ENCODE measurements at regions not wholly inside any gene's neighbourhood (a gene's known extent, or its start where the extent isn't known, plus 50 kb on each side); places are given as distances from the start of the nearest gene placed in this dataset.
A peak's percentile ranks its signal among the peaks of the same experiment; 100 is the strongest.

GRCh38 chr4:71275570-71275969, 63.2 kb upstream of the SLC4A4 start:
- DNase-seq (ENCODE audit: low read depth), result no peak

- DNase-seq (ENCODE audit: low read depth), result no peak
These were observed 61.5 kb upstream of the SLC4A4 start for GRCh38 chr4:71277353-71277752.

GRCh38 chr4:71283642-71284257, 55.1 kb upstream of the SLC4A4 start:
- no peak for DNase-seq (ENCODE audit: low read depth)

GRCh38 chr4:71287305-71287704, 51.5 kb upstream of the SLC4A4 start:
- peak; percentile 4 for DNase-seq (ENCODE audit: low read depth)

DNA sequence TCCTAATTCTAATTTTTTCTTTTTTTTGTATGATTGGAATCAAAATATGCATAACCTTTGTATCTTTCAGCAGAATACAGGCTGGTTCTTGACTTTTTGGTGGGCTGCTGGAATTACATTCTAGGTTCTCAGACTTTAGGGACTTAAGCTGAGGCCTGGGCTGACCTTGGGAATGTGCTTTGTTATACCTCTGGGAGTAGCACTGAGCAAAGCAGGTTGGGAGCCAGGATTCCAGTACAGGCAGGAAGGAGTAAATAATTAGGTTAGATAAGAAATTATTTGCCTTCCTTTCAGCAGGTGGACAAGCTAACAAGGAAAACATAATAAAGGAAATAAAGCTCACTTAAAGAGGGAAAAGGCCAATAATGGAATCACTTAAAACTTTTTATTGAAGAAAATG, 49.9 kb upstream of the SLC4A4 start:
- DNase-seq (ENCODE audit: low read depth), result no peak
